ENCODE measurements at regions not wholly inside any gene's neighbourhood (a gene's known extent, or its start where the extent isn't known, plus 50 kb on each side); places are given as distances from the start of the nearest gene placed in this dataset.

DNA sequence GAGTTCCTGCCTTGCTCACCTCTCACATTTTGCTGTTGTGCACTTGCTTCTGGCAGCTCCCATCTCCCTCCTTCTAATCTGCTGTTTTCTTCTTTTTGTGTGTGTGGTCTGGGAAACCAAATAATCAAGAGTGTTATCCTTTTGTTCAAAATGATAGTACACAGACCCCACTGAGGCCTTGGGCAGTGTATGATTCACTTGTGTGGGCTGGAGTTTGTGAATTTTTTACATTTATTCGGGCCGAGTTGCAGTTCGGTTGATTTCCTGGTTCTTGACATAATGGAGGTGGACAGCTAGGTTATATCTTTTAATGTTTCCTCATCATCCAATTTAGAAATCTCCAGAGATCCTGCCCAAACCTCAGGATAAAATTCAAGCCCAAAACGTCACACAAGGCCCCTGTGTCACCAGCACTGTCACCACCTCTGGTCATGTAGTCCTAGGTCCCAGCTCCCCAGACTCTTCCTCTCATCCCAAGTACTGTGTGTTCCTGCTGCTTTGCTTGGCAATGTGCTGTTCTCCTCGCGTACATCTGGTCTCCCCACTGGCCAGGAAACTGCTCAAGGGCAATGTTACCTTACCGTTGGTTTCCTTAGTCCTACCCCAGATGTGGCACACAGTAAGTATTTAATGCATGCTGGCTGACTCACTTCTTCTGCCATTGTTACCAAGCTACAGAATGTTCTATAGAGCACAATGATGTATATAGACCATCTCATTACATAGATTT is 55.7 kb upstream of the PHACTR2 start:
- no peak for DNase-seq (ENCODE audit: low read depth)

DNA sequence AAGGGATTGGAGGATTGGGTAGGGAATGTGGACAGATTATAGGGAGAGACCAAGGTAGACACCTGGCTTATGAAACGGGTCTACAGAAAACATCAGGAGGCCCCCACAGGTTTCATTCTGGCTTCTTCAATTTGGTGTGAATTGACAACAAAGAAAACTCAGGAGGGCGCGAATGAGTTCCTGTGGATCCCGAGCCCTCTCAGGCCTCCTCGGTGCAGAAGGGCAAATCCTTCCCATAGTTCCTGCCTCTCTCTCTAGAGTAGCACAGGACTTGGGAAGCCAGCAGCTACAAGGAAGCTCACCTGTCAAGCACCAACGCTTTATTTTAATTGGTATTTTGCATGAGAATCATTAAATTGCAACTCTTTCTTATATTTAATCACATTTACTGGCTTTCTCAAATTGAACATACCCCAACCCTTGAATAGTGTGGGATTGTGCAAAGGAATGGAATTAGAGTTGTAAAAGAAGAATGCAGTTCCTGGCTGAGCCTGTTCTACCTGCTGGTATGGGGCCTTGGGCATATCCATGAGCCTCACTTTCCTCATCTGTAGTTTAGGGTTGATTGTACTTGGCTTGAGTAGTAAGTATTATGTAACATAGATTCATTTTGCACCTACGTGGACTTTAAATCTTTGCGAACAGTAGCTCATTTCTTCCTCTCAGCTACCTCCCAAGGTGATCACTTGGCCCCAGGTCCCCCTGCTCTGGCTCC is 56.4 kb upstream of the PHACTR2 start:
- DNase-seq (ENCODE audit: low read depth), result no peak

DNA sequence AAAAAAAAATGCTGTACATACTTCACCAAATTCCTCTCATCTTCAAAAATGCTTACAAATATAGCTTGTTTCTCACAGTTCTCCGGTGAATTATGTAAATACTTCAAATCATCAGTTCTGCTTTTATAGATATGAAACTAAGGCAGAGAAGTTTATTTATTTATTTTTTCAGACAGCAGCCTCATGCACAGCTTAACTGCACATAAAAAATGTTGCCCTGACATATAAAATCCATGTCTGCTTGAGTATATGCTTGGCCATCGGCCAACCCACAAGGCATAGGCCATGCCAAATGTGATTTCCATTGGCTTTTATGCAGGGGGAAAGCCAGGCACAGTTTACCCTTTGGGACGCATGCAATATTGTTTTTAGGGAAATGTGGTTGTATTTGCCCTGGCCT is 57.3 kb upstream of the PHACTR2 start:
- no peak for DNase-seq (ENCODE audit: low read depth)

DNA sequence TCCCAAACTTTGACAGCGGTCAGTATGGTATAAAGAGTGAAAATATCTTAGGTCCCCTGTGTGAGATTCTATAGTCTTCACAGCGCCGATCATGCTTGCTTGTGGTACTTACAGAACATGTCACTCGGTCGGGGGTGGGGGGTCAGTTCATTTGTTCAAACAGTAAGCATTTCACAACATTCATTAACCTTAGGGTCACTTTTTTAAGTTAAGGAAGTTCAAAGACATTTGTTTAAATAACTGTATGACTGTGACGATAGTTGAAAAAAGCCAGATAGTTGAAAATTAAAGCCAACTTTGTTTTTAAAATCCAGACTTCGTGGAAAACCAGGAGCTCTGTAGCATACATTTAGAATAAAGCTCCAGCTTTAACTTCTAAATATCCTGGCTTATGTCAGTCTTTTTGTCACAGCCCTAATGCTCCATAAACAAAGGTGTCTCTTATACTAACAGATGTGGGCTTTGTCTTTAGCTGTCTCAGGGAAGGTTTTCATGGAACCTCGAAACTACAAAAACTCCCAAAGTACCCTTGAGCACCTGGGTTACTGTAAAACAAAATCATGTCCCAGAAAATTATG is 57.9 kb upstream of the PHACTR2 start:
- no peak for DNase-seq (ENCODE audit: low read depth)

DNA sequence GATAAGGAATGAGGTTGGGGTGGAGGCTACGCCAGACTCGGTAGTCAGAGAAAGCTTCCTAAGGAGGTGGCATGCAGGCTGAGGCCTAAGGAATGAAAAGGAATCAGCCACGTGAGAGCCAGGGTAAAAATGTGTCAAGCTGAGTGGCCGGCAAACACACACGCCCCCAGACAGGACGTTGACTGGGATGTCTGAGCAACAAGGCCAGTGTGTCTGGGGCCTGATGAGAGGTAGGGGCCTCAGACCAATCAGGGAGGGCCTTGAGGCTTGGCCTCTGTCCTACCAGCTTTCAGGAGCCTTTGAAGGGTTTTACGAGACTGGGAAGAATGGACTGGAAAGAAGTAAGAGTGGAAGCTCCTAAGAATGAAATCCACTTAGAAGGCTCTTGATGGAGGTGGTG is 61.0 kb upstream of the PHACTR2 start:
- DNase-seq (ENCODE audit: low read depth), result no peak

DNA sequence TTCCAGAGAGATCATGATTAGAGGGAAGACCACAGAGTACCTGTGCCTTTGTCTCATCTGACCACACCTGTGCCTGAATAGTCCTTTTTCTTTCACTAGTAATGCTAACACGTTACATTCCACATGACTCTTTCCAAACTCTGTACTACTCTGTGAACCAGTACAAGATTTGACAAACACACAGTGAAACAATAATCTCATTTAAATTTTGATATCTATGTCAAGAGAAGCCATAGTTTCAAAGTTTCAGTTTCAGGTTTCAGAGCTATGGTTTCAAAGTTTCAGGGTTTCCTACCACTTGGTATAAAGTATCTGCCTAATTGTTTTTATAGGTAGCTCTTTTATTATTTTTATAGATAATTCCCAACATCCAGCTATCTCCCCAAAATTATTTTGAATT is 62.0 kb upstream of the PHACTR2 start:
- no peak for DNase-seq (ENCODE audit: low read depth)

DNA sequence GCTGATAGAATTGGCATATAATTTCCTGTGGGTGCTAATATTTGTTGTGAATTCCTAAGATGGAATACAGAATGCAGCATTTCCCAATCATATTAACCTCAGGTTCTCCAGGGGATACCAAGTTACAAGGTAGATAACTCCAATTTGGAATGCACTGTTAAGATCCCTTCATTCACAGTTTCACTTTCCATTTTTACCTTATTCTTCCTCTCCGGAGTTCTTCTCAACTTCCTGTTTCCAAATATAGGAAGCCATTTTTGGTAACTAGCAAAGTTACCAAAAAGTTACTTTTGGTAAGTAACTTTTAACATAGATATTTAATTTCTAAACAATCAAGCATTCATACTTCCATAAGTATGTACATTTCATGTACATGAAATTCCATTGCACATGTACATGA is 63.5 kb upstream of the PHACTR2 start:
- no peak for DNase-seq (ENCODE audit: low read depth)

DNA sequence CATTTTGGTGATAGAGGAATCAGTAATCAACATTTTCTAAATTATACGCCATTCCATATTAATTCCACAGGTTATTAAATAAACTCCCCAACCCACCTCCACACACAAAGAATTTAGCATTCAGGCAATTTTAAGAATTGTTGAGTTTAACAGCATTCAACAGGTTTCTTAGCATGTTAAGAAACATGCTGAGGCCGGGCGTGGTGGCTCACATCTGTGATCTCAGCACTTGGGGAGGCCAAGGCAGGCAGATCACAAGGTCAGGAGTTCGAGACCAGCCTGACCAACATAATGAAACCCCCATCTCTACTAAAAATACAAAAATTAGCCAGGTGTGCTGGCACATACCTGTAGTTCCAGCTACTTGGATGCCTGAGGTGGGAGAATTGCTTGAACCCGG is 64.0 kb upstream of the PHACTR2 start:
- no peak for DNase-seq (ENCODE audit: low read depth)

DNA sequence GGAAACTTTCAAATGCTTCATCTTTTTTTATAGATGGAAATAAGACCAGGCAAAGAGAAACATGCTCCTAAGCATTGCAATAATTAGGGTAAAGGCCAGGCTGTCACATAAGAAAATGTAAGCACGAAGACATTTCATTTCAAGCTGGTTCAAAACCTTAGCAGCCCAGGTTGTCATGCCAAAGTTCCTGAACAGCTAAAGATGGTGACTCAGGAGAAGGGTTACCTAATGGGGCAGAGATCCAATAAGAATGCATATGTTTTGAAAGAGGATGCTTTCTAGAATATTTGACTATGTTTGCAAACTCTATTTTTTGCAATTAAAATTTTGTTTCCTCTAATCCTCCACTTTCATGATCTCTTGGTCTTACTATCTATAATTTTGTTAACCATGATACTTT is 65.6 kb upstream of the PHACTR2 start:
- no peak for DNase-seq (ENCODE audit: low read depth)

DNA sequence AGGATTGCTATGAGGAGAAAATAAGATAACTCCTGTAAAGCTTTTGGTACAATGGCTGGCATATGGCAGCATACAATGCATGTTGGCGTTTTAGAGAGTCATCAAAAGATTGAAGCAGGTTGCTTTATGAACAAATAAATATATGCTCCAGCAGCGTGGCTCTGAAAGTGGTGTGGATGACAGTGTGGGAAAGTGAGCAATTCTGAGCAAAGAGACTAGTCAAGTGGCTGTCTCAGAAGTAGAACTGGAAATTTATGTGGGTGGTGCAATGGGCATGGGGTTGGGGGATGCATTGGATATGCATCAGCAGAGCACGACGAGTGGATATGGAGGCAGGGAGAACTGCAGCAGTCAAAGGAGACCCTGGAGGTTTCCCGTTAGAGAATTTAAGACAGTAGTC is 66.2 kb upstream of the PHACTR2 start:
- no peak for DNase-seq (ENCODE audit: low read depth)

DNA sequence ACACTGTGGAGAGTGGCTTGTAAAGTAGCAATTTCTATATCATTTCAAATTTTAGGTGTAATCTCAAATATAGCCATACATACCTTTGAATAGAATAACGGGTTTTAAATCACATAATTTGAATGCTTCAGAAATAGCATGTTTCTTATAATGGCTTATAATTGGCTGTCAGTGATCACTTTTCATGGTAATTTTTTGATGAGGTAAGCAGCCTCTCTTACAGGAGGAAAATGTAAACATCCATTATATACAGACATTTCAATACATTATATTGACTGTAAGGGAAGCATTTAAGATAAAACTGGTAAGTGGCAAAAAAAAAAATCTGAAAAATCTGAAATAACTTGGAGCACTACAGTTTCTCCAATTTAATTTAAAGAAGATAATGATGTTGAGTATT is 67.8 kb upstream of the PHACTR2 start:
- no peak for DNase-seq (ENCODE audit: low read depth)

DNA sequence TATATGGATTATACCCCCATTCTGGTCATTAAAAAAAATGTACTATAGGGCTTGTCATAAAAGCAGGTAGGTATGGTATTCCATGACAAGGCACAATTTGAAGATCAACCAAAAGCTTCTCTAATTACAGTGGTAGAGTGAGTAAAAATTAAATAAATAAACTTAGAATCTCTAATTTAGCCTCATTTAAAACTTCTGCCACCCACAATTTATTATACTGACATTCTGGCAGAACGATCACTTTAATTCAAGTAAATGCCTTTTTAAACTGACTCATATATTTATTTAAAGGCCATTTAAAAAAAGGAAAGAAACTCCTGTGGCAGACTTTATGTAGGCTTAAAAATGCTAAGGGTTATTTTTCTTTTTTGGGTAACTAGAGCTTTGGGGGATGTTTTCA is 68.3 kb upstream of the PHACTR2 start:
- DNase-seq (ENCODE audit: low read depth), result no peak

DNA sequence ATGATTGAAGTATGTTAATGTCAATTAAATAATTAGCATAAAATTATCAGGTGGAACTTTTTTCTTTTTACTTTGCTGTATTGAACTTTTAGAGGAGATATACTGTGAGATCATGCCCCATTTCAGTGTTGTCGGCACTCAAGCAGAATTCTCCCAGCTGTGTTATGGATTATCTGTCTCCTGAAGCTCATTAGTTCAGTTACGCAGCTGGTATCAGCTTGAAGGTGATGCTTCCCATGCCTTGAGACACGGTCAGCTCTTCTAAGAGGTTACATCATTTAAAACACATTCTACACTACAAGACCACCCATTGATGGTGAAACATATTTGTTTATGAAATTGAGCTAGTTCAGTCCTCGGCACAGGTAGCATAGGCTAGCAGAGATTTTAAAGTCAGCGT is 68.9 kb upstream of the PHACTR2 start:
- DNase-seq (ENCODE audit: low read depth), result no peak

DNA sequence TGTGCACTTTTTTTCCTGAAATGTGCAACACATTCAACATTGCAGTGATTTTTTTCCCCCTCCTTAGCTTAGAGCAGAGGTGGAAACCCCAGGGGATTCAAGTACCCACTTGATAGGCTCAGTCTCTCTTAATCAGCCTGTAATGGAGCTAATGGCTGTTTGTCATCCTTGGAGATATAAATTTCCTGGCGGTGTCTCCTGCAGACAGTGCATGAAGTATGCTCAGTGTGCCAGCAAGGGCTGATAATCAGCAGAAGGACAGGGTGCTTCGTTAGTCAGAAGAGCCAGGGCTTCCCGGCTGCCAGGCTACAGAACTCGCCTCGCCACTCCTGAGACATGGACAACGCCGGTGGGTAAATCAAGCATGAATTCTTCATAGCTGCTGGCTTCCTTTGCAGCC is 69.8 kb upstream of the PHACTR2 start:
- DNase-seq (ENCODE audit: low read depth), result no peak

DNA sequence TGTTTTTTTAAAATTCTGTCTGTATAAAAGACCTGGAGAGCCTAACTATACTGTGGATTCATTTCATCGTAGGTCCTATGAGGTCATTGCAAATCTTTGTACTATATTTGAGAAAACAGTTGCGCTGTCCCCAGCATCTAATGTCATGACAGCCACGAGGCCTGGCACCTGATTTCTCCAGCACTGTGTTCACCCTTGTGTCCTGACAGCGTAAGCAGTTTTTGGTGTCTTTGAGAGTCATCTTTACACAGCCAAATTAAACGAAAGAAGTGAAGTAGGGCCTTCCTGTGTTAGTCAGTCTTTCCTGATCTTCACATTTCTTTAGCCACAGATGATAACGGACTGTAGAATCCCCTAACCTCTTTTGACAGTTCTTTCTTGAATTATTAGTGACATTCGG is 70.6 kb upstream of the PHACTR2 start:
- DNase-seq (ENCODE audit: low read depth), result no peak

DNA sequence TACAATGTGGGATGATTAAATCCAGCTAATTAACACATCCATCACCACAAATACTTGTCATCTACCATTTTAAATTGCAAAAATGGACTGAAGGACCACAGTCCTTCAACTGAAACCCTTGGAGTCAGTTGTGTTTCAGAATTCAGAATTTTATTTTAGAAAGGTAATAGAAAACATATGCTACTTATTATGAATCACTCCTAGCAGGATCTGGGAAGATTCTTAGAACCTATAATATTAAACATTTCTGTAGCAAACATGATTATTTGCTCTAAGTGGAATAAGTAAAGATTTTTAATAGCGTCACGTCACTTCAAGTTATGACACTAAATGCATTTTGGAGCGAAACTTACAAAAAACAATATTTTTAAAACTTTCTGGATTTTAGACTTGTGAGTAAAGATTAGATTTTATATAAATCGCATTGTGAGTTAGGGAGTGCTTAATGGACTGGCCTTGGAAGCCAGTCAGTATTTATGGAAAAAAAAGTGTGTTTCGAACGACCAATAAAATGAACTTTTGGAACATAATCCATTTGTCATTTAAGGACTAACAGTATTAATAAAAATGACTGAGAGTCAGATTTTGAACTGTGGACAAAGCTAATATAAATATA is 71.8 kb upstream of the PHACTR2 start:
- DNase-seq (ENCODE audit: low read depth), result no peak

DNA sequence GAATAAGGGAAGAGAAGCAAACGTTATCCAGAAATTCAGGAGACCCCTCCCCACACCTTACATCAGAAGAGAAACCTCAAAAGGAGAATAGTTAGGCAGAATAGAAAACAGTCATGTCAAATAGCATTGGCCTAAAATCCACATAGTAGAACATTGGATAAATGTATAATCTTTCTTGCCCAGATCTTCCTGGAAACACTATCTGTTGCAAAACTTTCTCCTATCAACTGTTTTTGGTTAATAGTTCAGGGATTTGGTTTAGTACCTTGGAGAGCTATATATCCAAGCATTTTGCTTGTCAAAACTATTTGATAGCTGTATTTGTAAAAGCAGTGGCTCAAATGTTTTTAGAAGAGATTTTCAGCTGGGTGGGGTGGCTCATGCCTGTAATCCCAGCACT is 74.3 kb upstream of the PHACTR2 start:
- DNase-seq (ENCODE audit: low read depth), result no peak

DNA sequence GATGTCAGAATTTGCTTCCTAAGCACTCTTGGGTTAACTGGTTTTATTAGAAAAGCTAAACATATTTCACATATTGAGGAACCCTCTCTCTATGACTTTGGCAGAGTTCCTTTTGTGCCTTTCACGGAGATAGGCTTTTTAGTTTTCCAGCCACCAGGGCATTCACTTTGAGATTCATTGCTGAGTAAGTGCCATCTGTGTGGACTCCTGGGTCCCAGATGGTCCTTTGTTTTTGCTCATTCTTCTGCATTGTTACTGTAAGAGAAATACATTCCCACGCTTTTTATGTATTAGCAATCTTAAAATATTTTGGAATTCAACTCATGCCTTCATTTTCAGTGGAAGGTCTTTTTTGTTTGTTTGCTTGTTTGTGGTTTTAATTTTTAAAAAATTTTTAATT is 76.3 kb upstream of the PHACTR2 start:
- DNase-seq (ENCODE audit: low read depth), result no peak

DNA sequence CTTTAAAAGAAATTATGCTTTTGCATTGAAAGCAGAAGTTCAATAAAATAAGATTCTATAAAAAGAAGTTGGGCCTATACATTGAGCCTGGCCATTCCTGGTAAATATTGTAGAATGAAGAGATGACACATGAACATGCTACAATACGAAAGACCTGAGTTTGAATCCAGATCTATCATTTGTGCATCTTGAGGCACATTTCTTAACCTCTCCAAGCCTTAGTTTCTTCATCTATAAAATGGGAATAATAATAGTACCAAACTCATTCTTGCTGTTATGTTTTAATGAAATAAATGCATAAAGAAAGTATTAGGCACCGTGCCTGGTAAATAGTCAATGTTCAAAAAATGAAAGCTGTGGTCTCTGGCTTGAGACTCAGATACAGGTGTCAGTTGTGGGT is 76.9 kb upstream of the PHACTR2 start:
- no peak for DNase-seq (ENCODE audit: low read depth)

DNA sequence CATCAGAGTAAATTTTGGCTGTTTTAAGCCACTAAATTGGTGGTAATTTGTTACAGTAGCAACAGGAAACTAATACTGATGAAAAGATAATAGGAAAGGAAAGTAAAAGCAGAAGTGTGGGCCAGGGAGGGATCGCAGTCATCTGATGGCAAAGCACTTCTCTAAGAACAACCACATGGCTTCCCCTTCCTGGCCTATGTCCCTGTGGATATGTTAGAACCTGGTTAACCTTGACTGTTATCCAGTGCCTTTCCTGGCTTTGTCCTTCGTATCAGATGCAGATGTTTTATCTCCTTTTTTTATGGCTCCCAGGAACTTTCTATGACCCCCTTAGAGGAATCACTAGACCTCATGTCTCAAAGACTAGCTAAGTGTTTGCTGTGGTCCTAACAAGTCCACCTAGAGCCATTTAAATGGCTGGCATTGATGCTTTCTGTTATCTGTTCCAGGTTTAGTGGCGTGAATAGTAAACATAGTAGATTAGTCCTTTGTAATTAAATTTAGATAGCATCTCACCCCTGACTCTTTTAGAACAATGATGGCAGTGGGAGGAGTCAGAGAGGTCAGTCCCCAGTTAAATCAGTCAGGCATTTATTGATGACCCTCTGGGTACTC is 79.2 kb upstream of the PHACTR2 start:
- no peak for DNase-seq (ENCODE audit: low read depth)

DNA sequence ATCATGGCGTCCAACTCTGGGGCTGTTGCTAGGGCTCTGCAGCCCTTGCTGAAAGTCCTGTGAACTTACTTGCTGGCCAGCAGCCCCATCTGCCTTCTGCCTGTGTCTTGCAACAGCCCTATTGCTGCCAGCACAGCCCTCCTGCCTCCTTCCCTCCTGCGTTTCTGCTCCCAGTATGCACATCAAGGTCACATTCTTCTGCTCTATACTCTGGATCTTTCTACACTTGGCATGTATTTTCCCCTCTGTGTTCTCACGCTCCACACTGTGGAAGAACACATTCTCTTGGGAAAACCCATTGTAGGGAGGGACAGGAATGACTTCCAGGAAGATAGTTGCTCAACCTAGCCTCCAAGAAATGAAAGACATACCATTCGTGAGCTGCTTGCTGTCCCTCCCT is 80.9 kb upstream of the PHACTR2 start:
- DNase-seq (ENCODE audit: low read depth), result no peak

DNA sequence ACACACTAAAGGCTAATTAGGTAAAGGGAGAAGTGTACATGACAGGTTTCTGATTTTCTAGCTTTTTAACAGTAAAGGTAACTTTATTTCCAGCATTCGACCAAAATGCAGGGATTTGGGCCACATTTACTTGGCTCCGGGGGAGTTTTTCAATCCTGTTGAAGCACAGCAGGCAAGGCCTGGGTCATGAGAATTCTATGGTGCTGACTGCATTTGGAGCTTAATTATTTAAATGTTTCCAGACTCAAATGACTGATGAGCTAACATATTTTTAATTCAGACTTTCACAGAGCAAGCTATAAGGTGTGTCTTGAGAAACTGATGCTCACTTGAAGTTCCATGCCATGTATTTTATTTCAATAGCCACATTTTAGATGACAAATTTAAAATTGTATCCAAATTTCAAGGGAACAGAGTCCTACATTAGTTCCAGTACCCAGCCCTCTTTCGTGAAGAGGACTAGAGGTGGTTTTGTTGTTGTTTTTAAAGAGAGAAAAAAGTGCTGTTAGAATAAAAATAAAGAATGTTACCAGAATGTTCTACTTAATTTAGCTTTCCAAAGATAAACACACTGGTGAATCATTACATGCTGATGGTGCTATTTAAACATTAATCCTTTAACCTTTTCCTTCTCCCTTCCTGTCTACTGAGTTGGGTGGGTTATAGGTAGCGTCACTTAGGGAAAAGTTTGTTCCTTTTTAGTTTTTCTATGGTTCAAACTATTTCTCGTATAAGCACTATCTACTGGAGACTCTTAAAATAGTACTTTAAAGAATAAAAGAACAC is 82.3 kb upstream of the PHACTR2 start:
- DNase-seq (ENCODE audit: low read depth), result no peak
